NCI-H345 (cell line): ENCODE measurements at regions not wholly inside any gene's neighbourhood (a gene's known extent, or its start where the extent isn't known, plus 50 kb on each side); places are given as distances from the start of the nearest gene placed in this dataset.

Source experiments
- DNase-seq: peaks from one replicate; lab custom pipeline; 2025; lab: John Stamatoyannopoulos, UW

DNA sequence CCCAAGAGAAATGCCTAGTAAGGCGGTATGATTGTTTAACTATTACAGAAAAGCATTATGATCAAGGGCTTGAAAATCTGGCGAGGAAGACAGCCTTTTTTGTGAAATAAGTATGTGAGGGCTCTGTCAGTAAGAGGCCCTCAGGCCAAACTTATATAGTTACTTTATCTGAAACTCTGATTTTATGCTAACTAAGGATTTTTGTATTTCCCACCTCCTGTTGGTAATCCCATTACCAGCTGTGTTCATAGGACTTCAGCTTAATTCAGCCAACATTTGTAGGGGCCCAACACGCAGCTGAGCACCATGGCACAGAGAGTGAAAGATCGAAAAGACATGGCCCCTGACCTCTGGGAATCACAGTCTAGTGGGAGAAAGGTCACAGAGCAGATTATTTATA is 318.3 kb upstream of the WWC1 start:
- DNase-seq: no peak

DNA sequence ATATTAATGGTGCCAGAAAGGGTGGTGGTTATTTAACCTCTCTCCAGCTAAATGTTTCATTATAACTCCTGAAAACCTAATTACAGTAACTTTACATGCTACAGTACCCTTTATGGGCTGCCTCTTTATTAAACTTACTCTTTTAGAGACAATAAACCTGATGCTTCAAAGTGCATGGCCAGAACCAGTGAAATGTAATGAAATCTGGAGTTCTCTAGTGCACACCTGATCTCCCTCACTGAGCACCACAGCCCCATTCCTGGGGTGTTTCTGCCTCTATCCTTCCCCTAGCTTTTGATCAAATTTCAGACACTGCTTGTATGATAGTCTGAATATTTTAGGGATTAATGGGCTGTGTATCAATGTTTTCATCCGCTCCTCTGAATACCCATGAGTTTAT is 306.5 kb upstream of the WWC1 start:
- no peak for DNase-seq

DNA sequence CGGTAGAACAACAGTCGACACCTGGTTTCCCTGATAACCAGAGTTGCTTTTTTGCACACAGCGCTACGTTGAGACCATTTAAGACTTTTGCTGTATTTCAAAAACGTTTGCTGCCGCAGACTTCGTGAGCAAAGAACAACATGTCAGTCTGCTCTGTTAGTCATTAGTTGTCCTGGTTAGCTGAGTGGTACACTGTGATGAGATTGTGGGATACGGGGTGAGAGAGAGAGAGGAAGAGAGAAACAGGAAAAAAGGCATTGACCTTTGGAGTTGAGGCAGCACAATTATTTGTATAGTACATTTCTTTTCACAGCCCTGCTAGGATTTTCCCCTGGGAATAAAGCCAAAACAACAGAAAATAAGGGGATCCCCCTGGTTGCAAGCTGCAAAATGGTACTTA is 306.1 kb upstream of the WWC1 start:
- no peak for DNase-seq

DNA sequence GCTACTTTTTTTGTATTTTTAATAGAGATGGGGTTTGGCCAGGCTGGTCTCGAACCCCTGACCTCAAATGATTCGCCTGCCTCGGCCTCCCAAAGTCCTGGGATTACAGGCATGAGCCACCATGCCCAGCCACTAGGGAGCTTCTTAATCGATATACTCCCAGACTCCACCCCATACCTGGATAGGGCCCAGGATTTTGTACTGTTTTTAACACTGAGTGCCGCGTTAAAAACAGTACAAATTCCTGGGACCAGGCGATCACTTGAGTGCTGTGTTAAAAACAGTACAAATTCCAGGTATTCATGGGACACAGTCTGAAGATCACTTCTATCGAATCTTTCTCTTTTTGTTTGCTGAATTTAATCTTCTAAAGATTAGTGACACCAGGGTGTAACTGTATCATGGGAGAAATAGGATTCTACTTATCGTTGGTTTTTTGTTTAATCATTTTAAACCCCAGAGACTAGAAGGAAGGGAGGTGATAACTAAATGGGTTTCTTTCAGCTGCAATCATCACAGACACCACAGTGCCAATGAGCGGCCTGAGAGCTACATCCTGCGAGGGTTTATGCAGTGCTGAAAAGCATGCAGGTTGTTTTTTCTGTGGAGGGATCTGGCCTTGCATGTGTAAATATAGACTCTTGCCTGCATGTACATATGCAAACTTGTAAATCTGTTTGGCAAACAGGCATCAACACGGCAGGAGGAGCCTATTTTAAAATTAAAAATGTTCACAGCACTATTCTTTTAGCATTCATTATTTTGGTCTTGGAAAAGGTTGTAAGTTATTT is 303.8 kb upstream of the WWC1 start:
- DNase-seq: no peak

DNA sequence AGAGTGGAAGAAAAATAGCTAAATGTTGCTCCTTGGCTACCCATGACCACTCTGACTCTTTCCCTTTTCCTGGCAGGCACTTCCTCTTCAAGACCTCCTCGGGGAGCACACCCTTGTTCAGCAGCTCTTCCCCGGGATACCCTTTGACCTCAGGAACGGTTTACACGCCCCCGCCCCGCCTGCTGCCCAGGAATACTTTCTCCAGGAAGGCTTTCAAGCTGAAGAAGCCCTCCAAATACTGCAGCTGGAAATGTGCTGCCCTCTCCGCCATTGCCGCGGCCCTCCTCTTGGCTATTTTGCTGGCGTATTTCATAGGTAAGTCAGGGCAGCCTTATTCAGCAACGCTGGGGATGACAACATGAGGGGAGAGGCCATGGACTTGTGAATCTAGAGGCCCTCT is 298.6 kb upstream of the WWC1 start:
- DNase-seq: no peak

DNA sequence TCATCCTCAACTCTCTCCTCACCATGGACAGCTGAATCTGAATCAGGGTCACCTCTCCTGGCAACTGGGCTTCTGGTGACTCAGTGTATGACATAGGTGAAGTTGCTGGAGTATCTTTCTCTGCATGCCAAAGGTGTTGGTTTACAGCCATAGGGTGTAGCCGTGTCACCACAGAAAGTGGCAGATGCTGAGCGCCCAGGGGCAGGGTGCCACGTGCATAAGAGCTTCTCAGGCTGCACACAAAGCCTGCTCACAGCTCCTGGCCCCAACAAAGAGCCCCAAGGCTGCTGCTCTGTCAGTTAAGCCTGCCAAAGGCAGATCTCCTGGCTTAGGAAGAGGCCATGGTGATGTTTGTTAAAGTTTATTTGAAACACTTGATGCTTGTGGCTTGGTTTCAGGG is 297.7 kb upstream of the WWC1 start:
- no peak for DNase-seq

DNA sequence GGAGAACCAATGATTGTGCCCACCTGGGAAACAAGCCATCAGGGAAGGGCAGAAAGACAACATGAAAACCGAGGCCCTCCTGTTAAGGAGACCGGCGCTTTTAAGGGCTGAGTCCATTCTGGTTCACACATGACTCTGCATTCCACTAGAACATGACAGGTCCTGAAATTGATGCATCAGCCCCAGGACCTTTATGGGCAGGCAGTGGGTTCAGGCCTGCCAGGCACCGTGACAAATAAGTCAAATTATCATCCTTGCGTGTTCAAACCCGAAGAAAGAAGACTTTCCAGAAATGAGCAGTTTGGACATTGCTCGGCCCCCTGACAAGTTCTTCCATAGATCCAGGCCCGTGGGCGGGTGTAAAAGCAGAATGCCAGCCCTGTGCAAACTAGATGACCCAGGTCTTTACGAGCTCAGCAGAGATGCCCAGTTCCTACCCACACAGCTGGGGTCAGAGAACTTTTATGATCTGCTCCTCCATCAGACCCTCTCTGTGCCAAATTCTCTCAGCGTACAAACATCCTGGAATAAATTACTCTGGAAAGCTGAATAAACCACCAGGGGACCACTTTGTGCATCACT is 295.5 kb upstream of the WWC1 start:
- DNase-seq: no peak

DNA sequence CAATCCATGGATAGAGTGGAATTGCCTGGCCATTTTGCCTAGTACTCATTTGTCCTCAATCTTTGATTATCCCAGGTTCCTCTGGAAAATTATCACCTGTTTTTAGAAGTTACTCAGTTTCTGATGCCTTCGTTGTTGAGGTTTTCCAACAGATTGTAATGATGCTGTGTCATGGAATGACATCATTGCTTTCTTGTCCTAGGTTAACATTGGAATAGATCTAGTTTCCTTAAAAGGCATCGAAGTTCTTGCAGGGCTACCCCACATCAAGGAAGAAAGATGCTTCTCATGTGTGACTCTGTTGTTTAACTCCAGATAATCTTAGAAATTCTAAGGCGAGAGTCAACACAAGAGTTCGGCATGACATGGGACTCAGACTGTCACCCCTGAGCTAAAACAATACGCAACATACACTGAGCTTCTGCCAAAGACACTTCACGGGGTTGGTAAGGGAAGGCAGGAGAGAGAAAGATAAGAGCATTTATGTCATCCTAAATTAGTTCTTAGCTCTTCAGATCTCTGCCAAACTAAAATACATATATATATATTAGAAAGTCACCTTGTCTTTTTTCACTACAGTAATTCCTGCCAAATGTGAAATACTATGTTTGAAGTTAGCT is 293.2 kb upstream of the WWC1 start:
- no peak for DNase-seq

DNA sequence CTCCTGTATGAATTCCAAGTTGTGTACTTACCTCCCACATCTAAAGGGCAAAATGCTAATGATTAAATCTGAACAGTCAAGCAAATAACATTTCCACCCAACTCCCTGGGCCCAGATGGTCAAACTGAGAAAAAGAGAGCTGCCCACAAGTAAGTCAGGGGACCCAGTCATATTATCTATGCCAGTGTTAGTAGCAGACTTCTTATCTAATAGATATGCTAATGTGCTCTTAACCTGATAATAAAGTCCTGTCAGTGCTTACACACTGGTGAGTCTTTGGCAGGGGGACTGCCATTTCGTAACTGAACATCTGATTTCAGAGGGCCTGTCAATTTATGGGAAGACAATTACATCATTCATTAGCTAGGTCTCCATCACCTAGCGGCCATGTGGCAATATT is 292.3 kb upstream of the WWC1 start:
- DNase-seq: no peak

DNA sequence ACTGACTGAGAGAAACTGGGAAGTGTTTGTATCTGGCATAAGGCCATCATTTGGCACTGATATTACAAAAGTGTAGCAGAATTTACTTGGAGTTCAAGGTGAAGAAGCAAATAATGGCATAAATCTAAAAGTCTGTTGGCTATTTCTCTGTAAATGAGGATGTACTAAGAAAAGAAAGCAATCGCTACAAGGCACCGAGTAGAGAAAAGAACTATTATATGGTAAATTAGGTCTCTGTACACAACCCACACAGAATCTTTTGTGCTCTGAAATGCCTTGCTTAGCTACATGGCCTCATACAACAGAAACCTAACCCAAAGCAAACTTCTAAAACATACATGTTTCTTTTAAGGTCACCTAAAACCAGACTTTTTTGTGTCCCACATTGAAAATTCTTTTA is 290.1 kb upstream of the WWC1 start:
- DNase-seq: no peak

DNA sequence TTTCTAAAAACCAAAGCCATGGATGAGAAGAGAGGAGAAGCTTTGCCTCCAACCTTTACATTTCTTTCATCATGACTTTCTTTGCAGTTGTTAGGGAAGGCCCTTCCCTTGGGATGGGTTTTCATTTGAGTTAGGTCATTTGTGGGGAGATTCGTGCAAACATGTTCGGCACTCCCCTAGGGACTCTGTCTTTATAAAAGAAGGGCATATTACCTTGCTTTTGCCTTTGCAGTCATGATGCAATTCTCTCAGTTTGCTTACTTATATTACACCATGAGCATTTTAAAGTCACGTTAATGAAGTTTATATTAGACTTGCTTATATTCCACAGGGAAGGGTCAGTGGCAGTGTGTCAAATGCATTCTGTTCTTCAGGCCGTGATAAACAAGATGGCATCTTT is 289.3 kb upstream of the WWC1 start:
- DNase-seq: no peak

DNA sequence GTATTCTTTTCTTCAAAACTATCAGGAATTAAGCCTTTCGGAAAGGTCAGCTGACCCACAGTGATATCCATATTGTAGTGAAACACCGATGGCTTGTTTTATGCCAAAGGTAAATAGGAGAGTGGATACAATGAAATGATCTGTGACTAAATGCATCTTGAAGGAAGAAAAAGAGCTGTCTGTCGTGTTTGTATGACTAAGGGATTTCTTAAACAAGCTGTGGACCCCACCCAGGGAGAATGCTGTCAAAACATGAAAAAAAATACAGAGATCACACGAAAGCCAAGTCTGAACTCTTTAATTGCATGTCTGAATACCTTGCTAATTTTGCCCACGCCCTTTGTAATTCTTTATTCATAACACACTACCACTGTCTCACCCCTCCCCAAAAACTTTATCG is 286.4 kb upstream of the WWC1 start:
- DNase-seq: no peak

DNA sequence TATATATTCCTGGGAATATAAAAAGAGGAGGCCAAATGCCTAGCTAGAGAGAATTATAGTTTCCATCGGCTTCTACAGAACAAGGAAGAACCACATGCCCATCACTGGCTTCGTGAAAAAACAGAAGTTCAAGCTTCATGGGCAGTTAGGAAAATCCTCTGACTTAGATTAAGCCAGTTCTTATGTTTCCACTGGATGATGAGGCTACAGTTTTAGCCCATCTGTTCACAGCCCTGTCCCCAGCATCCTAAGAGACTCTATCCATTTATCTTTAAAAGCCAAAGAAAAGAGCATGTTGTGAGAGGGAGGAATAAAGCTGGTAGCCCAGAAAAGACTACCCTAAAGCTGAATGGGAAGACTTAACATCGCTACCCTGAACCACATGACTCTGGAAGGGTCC is 285.5 kb upstream of the WWC1 start:
- DNase-seq: no peak

DNA sequence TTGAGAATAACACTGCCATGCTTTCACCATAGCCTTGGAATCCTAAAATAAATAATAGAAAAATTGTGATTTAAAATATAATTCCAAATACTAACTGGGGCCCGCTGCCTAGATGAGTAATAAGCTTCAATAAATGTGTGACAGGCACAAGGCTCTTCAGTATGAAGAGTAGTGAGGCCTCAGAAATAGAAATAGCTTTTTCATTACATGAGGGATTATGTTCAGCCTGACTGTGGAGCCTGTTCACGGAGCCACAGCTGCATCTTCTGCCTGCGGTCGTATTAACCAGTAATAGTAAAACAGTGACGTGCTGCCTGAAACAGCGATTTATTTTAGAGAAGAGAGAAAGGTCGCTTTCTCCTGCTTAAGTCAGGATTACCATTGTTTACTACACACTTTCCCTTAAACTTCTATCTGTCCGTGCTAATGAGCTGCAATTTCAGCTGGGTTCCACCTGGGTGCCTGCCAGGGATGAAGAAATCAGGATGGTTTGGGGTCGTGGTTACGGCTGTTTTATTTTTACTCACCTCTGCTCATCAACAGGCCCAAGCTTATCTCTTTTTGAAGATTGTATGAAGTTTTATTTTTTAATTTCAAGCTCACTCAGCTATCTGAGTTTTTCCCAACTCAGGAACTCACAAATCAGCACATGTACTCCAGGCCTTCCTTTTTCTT is 284.9 kb upstream of the WWC1 start:
- no peak for DNase-seq

DNA sequence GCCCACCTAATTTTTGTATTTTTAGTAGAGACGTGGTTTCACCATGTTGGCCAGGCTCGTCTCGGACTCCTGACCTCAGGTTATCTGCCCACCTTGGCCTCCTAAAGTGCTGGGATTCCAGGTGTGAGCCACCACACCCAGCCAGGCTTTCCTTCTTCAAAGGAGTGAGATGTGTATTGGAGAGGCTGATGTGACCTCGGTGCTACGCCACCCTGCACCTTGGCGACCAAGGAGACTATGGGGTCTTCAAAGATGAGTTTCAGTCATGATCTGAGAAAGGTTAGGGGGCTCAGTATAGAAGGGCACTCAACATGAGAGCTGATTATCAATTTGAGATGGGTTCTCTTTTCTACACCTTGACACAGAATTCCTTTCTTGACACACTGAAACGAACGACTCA is 284.2 kb upstream of the WWC1 start:
- no peak for DNase-seq

DNA sequence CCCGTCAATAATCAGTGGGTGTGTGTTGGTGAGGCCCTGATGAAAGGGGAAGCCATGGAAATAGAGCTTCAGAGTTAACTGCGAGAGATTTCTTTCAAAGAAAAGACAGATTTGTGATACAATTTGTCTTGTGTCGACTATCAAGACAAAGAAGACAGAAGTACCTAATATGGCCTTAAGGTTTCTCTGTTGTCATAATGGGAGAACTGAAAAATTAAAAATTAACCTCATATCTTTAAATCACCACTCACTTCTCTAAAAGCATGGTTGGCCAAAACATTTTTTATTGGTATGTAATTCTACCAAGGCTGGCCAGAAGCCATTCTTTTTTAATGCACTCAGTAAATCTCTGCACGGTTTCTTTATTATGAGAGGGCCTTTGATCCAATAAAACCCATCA is 282.9 kb upstream of the WWC1 start:
- no peak for DNase-seq

DNA sequence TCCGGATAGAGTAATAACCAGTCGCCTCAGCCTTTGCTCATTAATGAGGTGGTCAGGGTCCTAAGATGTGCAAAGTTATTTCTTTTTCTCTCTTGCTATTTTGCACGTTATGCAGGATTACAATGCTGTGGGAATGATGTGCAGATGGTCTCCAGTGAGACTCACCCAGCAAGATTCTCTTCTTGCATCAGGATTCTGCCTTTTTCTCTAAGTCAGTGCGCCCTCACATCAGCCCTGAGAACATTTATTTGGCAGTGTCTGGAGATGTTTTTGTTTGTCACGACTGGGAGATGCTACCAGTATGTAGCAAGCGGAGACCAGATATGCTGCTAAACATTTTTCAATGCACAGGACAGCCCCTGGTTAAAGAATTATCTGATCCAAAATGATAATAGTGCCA is 280.3 kb upstream of the WWC1 start:
- no peak for DNase-seq

DNA sequence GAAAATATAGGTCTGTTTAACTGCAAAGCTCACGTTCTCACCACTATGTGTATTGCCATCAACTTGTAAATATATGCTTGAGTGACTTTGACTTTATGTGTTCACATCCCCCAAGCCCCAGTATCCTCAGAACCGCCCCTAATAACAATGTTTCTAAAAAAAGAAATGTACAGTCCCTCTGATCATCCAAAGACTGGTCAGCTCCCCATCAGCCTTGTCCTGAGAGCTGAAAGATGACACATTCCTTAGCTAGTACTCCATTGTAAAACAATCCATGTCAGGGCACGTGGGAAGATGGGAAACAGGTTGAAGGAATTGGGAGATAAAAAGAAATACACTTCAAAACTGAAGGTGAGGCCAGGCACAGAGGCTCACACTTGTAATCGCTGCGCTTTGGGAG is 279.4 kb upstream of the WWC1 start:
- DNase-seq: no peak

DNA sequence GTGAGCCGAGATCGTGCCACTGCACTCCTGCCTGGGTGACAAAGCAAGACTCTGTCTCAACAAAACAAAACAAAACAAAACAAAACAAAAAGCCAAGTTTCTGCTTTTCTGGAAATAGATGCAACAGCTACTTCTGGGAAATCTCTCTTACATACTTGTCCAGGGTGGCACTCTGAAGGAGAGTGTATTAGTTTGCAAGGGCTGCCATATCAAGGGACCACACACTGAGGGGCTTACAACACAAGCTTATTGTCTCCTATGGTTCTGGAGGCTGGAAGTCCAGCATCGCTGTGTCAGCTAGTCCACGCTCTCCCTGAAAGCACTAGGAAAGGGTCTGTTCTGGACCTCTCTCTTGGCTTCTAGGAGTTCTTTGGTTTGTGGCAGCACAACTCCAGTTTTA is 277.9 kb upstream of the WWC1 start:
- no peak for DNase-seq

DNA sequence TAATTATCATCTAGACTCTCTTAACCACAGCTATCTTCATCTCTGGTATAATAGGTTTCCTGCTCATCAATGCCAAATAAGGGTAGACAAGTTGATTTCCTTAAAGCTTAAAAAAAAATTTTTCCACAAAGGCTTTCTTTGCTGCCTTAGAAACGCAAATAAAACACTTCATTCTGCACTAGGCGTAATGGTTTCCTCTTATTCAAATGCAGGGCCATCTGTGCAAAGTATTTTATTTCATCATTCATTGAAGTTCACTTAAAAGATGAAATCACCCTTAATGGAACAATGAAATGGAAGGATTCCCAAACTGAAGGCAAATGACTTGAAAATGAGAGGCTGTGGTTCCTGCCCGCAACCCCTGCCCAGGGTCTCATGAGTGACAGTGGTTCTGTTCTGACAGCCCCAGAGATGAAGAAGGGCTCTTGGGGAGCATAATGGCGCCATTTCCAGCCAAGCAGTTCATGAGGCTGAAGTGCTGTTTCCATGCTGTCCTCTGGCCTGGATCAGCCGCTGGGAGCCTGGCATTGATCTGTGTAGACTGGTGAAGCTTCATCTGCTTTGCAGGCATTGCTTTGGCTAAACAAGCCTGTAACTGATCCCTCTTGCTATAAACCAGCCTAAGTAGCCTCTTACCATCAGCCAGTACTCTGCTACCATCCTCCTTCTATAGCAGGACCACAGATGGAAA is 276.9 kb upstream of the WWC1 start:
- no peak for DNase-seq

DNA sequence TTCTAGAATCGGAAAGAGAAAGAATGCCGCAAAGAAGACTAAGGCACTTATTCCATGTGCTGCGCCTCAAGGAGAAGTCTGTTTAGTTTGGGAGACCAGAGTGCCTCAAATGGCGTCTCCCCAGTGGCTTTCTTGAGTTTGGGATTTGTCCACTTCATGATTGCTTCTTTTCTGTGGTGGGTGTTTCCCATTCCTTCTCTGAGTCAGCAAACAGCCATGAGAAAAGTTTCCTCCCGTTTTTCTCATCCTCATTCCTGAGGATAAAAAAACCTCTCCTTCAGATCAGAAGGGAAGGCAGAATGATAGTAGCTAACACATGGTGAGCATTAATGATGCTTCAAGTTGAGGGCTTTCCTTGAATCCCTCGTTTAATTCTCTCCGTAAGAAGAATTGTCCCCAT is 275.9 kb upstream of the WWC1 start:
- DNase-seq: no peak

DNA sequence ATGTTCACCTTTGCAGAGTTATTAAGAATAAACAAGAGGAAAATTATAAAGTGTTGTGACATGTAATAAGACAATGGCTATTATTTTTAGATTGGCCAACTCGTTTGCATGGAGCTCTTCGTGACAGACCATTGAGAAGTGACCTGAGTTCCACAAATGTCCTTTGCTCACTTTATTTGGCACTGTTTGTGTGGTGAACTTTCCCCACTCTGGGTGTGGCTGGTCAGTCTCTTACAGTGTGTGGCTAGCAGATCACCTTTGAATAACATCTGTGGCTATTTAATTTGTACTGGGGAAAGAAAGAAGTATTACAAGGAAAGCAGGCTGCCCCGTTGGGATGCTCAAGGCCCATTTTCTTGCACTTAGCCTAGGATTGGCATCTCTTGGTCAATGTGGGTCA is 274.1 kb upstream of the WWC1 start:
- no peak for DNase-seq

DNA sequence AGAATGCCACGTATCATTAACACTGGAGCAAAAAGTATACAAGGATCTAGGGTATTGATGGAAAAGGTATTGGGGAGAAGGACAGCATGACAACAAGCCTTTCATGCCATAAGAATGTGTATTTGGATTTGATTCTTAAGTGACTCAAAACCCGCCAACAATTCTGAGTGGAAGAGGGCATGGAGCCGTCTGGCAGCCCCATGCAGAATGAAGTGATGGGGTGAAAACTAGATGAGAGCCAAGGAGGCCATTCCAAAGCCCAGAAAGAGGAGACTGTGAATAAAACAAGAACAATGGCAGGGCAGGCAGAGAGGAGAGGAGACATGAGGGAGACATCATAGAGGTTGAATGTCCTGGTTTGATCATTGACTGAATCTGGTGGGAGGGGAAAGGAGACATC is 272.3 kb upstream of the WWC1 start:
- no peak for DNase-seq
